ENCODE measurements at regions not wholly inside any gene's neighbourhood (a gene's known extent, or its start where the extent isn't known, plus 50 kb on each side); places are given as distances from the start of the nearest gene placed in this dataset.

- no peak for TF ChIP-seq ISL1 (CRISPR knock-in tag; IDR thresholded peaks at IDR 0.05)
- TF ChIP-seq RARB (CRISPR knock-in tag; IDR thresholded peaks at IDR 0.05), result no peak
- TF ChIP-seq ZC3H10 (CRISPR knock-in tag; IDR thresholded peaks at IDR 0.05), result no peak
- TF ChIP-seq, protein P1, sequence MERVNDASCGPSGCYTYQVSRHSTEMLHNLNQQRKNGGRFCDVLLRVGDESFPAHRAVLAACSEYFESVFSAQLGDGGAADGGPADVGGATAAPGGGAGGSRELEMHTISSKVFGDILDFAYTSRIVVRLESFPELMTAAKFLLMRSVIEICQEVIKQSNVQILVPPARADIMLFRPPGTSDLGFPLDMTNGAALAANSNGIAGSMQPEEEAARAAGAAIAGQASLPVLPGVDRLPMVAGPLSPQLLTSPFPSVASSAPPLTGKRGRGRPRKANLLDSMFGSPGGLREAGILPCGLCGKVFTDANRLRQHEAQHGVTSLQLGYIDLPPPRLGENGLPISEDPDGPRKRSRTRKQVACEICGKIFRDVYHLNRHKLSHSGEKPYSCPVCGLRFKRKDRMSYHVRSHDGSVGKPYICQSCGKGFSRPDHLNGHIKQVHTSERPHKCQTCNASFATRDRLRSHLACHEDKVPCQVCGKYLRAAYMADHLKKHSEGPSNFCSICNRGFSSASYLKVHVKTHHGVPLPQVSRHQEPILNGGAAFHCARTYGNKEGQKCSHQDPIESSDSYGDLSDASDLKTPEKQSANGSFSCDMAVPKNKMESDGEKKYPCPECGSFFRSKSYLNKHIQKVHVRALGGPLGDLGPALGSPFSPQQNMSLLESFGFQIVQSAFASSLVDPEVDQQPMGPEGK (CRISPR knock-in tag; IDR thresholded peaks at IDR 0.05; ENCODE audit: borderline replicate concordance), result no peak
- TF ChIP-seq TOX (CRISPR knock-in tag; IDR thresholded peaks at IDR 0.05; ENCODE audit: borderline replicate concordance), result no peak
- no peak for TF ChIP-seq ZNF565 (CRISPR knock-in tag; conservative IDR thresholded peaks at IDR 0.05; ENCODE audit: low read depth)
- no peak for TF ChIP-seq ZFP3 (CRISPR knock-in tag; IDR thresholded peaks at IDR 0.05)
Observed at GRCh38 chr2:228846161-228846560, 424.9 kb downstream of the PID1 start.

Measured in SK-N-SH treated with all-trans-retinoic acid at 6 μM for 48 hours (cell line).